IMR-90 (cell line): ENCODE measurements at regions not wholly inside any gene's neighbourhood (a gene's known extent, or its start where the extent isn't known, plus 50 kb on each side); places are given as distances from the start of the nearest gene placed in this dataset.

ENCODE experiments used
- ATAC-seq: fragments of 200-7000 bp; cut with Tn5 transposase; 2 replicates; pipeline ENCODE4 v1.9.1; 2020; ENCODE audit warnings: low read depth, mild to moderate bottlenecking, moderate library complexity
- BruUV-seq: library from RNA; stranded (reverse); fragments of 400-500 nt; replicated peaks from 2 replicates; lab custom pipeline; 2021; lab: Mats Ljungman, UMichigan
- CTCF ChIA-PET: fragments of 300-600 bp; formaldehyde crosslinking; extraction: SDS; loops from one replicate; lab custom pipeline; 2021; ENCODE audit warnings: antibody characterized with exemption; lab: Yijun Ruan, JAX
- POLR2A ChIA-PET: fragments of 300-600 bp; sonication (Branson Sonifier 250); formaldehyde crosslinking; loops from one replicate; lab custom pipeline; 2022; ENCODE audit warnings: antibody characterized with exemption; ENCODE audit not compliant: unreplicated experiment; lab: Charles Lee
- DNase-seq: peaks from one replicate; pipeline ENCODE4 v3.0.0; 2013
- H2AFZ ChIP-seq: replicated peaks from 2 replicates; pipeline ENCODE3; 2013; ENCODE audit warnings: low read length, mild to moderate bottlenecking; ENCODE audit not compliant: poor library complexity
- H2AK5ac ChIP-seq: 2 replicates; pipeline ENCODE4 v1.6.1; 2013; ENCODE audit warnings: low read depth, low read length, inconsistent platforms
- H2AK9ac ChIP-seq: replicated peaks from 2 replicates; pipeline ENCODE3; 2013; ENCODE audit warnings: mild to moderate bottlenecking, low read depth, low read length, moderate library complexity; ENCODE audit not compliant: poor library complexity
- H2BK120ac ChIP-seq: 2 replicates; pipeline ENCODE4 v1.6.1; 2013; ENCODE audit warnings: low read depth, low read length, inconsistent platforms
- H2BK15ac ChIP-seq: 3 replicates; pipeline ENCODE4 v1.6.1; 2013; ENCODE audit warnings: low read depth, low read length, inconsistent platforms
- H2BK20ac ChIP-seq: 2 replicates; pipeline ENCODE4 v1.6.1; 2013; ENCODE audit warnings: low read depth, mild to moderate bottlenecking, inconsistent platforms, low read length, moderate library complexity
- H2BK5ac ChIP-seq: 2 replicates; pipeline ENCODE4 v1.6.1; 2013; ENCODE audit warnings: mild to moderate bottlenecking, low read depth, low read length, inconsistent platforms; ENCODE audit not compliant: poor library complexity, severe bottlenecking
- H3K14ac ChIP-seq: replicated peaks from 2 replicates; pipeline ENCODE4 v1.6.1; 2013; ENCODE audit warnings: low read depth, low read length, inconsistent platforms
- H3K18ac ChIP-seq: 2 replicates; pipeline ENCODE4 v1.6.1; 2013; ENCODE audit warnings: low read depth, low read length, control low read depth
- H3K23ac ChIP-seq: 2 replicates; pipeline ENCODE4 v1.6.1; 2013; ENCODE audit warnings: low read depth, low read length, inconsistent platforms
- H3K27ac ChIP-seq: 2 replicates; pipeline ENCODE4 v1.5.1; 2013; ENCODE audit warnings: mild to moderate bottlenecking, control low read depth, low read length; ENCODE audit not compliant: insufficient read depth
- H3K27me3 ChIP-seq: 2 replicates; pipeline ENCODE4 v1.6.1; 2013; ENCODE audit warnings: low read length; ENCODE audit not compliant: control insufficient read depth, insufficient read depth
- H3K36me3 ChIP-seq: 2 replicates; pipeline ENCODE4 v1.6.1; 2013; ENCODE audit warnings: low read length, mixed read lengths; ENCODE audit not compliant: control insufficient read depth, insufficient read depth
- H3K4ac ChIP-seq: 2 replicates; pipeline ENCODE4 v1.6.1; 2013; ENCODE audit warnings: low read depth, low read length, inconsistent platforms
- H3K4me1 ChIP-seq: 2 replicates; pipeline ENCODE4 v1.6.1; 2013; ENCODE audit warnings: low read length, mixed read lengths; ENCODE audit not compliant: control insufficient read depth, insufficient read depth
- H3K4me2 ChIP-seq: 2 replicates; pipeline ENCODE4 v1.6.1; 2013; ENCODE audit warnings: low read depth, mild to moderate bottlenecking, control low read depth, low read length, moderate library complexity
- H3K4me3 ChIP-seq: 2 replicates; pipeline ENCODE4 v1.5.1; 2013; ENCODE audit warnings: low read depth, mild to moderate bottlenecking, control low read depth, low read length, moderate library complexity; ENCODE audit not compliant: insufficient read depth
- H3K56ac ChIP-seq: 2 replicates; pipeline ENCODE4 v1.6.1; 2013; ENCODE audit warnings: low read length, inconsistent platforms; ENCODE audit not compliant: insufficient read depth; ENCODE audit errors: extremely low read depth
- H3K79me1 ChIP-seq, 2 experiments: 2 replicates each; pipeline ENCODE4 v1.6.1; 2013; ENCODE audit warnings: low read length in 2 of 2, inconsistent platforms in 1 of 2, low read depth in 1 of 2
- H3K9ac ChIP-seq: 2 replicates; pipeline ENCODE4 v1.6.1; 2013; ENCODE audit warnings: low read depth, low read length, control low read depth
- H3K9me1 ChIP-seq: 2 replicates; pipeline ENCODE4 v1.6.1; 2013; ENCODE audit warnings: low read length, inconsistent platforms; ENCODE audit not compliant: insufficient read depth
- H3K9me3 ChIP-seq: 2 replicates; pipeline ENCODE4 v1.6.1; 2013; ENCODE audit warnings: low read length; ENCODE audit not compliant: control insufficient read depth, insufficient read depth
- H4K20me1 ChIP-seq: 2 replicates; pipeline ENCODE4 v1.6.1; 2013; ENCODE audit warnings: low read length, inconsistent platforms; ENCODE audit not compliant: insufficient read depth
- H4K5ac ChIP-seq: 2 replicates; pipeline ENCODE4 v1.6.1; 2013; ENCODE audit warnings: mild to moderate bottlenecking, low read depth, low read length, control low read depth
- H4K8ac ChIP-seq, 2 experiments: 2 replicates each; pipeline ENCODE4 v1.6.1; 2013; ENCODE audit warnings: low read depth in 2 of 2, low read length in 2 of 2, control low read depth in 1 of 2, inconsistent platforms in 1 of 2
- H4K91ac ChIP-seq: 2 replicates; pipeline ENCODE4 v1.6.1; 2013; ENCODE audit warnings: low read depth, low read length, inconsistent platforms; ENCODE audit not compliant: insufficient read depth
- BHLHE40 ChIP-seq: fragments of 150-350 bp; IDR thresholded peaks from 2 replicates; pipeline ENCODE4 v1.6.1; 2016; ENCODE audit warnings: mild to moderate bottlenecking, low read depth, low read length
- CEBPB ChIP-seq: IDR thresholded peaks from 2 replicates; pipeline ENCODE4 v1.6.1; 2012; ENCODE audit warnings: low read depth, low read length, improper control_type of control experiment
- CHD1 ChIP-seq: IDR thresholded peaks from 2 replicates; pipeline ENCODE4 v1.6.1; 2012; ENCODE audit warnings: low read depth, low read length, improper control_type of control experiment
- ELK1 ChIP-seq: fragments of 150-350 bp; IDR thresholded peaks from 2 replicates; pipeline ENCODE4 v1.6.1; 2016; ENCODE audit warnings: low read depth, mild to moderate bottlenecking, low read length, moderate library complexity, borderline replicate concordance
- MAFK ChIP-seq: IDR thresholded peaks from 2 replicates; pipeline ENCODE4 v1.6.1; 2012; ENCODE audit warnings: low read depth, low read length, improper control_type of control experiment
- MAZ ChIP-seq: IDR thresholded peaks from 2 replicates; pipeline ENCODE4 v1.6.1; 2012; ENCODE audit warnings: low read depth, mild to moderate bottlenecking, low read length, improper control_type of control experiment, moderate library complexity, borderline replicate concordance
- MXI1 ChIP-seq: IDR thresholded peaks from 2 replicates; pipeline ENCODE4 v1.6.1; 2012; ENCODE audit warnings: low read depth, mild to moderate bottlenecking, low read length, moderate library complexity, borderline replicate concordance
- POLR2A ChIP-seq: IDR thresholded peaks from 2 replicates; pipeline ENCODE4 v1.6.1; 2012; ENCODE audit warnings: mild to moderate bottlenecking, low read depth, low read length
- RAD21 ChIP-seq: IDR thresholded peaks from 2 replicates; pipeline ENCODE4 v1.6.1; 2012; ENCODE audit warnings: low read length, improper control_type of control experiment
- RCOR1 ChIP-seq: IDR thresholded peaks from 2 replicates; pipeline ENCODE4 v1.6.1; 2012; ENCODE audit warnings: mild to moderate bottlenecking, low read length, improper control_type of control experiment; ENCODE audit not compliant: insufficient replicate concordance
- RFX5 ChIP-seq: IDR thresholded peaks from 2 replicates; pipeline ENCODE4 v1.8.0; 2012; ENCODE audit warnings: low read depth, mild to moderate bottlenecking, low read length, moderate library complexity
- SMC3 ChIP-seq: fragments of 150-350 bp; IDR thresholded peaks from 2 replicates; pipeline ENCODE4 v1.6.1; 2016; ENCODE audit warnings: low read depth, mild to moderate bottlenecking, antibody characterized with exemption, low read length, moderate library complexity
- WGBS, 2 experiments: methylation state at CpG; one replicate each; pipeline versions ENCODE4 v1.1.5 to v1.1.7; 2013; ENCODE audit warnings: missing lambda C conversion rate in 2 of 2; ENCODE audit not compliant: insufficient read length in 1 of 2; ENCODE audit errors: extremely low coverage in 2 of 2; 5-methylcytosine and 5-hydroxymethylcytosine counted together
- dilution Hi-C: fragments of 300-500 bp; cut with HindIII; formaldehyde crosslinking; loops from one replicate; pipeline ENCODE4 v1.14.3; 2018; ENCODE audit warnings: low sequenced_read_pairs; ENCODE audit not compliant: unreplicated experiment
- in situ Hi-C: fragments of 300-500 bp; cut with MboI; formaldehyde crosslinking; loops from 3 replicates; pipeline ENCODE4 v1.14.3; 2019; ENCODE audit warnings: low sequenced_read_pairs, inconsistent platforms, mixed read lengths
- intact Hi-C: fragments of 100-400 bp; cut with micrococcal nuclease; formaldehyde crosslinking; loops from 2 replicates; pipeline ENCODE4 v1.10.0; 2022

- Histone ChIP-seq H3K9ac (no peak overlapping the region), H3K79me1 (no peaks in the 10 kb centered on the region), H2AFZ (no peak overlapping the region), H2AK9ac (no peak overlapping the region), H4K91ac (no peak overlapping the region), H4K5ac (no peak overlapping the region), H3K23ac (no peak overlapping the region), H3K36me3 (no peaks in the 10 kb centered on the region), H3K27ac (no peak overlapping the region), H2BK120ac (no peak overlapping the region), H3K9me1 (peaks cover 6% of the 10 kb centered on the region; the same call in 1 of the 2 replicates), H3K18ac (no peak overlapping the region), H4K20me1 (no peaks in the 10 kb centered on the region), H2BK5ac (no peak overlapping the region), H2AK5ac (no peak overlapping the region), H2BK15ac (no peak overlapping the region), H3K27me3 (peaks cover 8% of the 10 kb centered on the region; the same call in 1 of the 2 replicates), H3K9me3 (no peaks in the 10 kb centered on the region), H3K4ac (no peak overlapping the region), H4K8ac (no peak overlapping the region), H3K4me1 (no peaks in the 10 kb centered on the region), H3K4me2 (no peak overlapping the region), H3K56ac (no peak overlapping the region), H2BK20ac (no peak overlapping the region), H3K14ac (no peak overlapping the region), H3K4me3 (no peak overlapping the region)
- BruUV-seq: no TSS peak
- in situ Hi-C loops: no loop called here
- CTCF ChIA-PET: no interaction called here
- WGBS, 2 experiments: no CpG with 5 or more reads among the region's 7 CpGs
- dilution Hi-C loops: no loop called here
- POLR2A ChIA-PET: no interaction called here
- intact Hi-C loops: no loop called here
- no peak for TF ChIP-seq MAZ
- TF ChIP-seq CEBPB: no peak
- no peak for TF ChIP-seq RCOR1
- no peak for TF ChIP-seq RFX5
- no peak for TF ChIP-seq CHD1
- no peak for TF ChIP-seq RAD21
- TF ChIP-seq POLR2A: no peak
- TF ChIP-seq BHLHE40: no peak
- no peak for TF ChIP-seq SMC3
- no peak for TF ChIP-seq MXI1
- TF ChIP-seq MAFK: no peak
- no peak for TF ChIP-seq ELK1
- ATAC-seq (no peak), DNase-seq (no peak)
These were observed 84.8 kb upstream of the BCAR3 start for GRCh38 chr1:93766451-93766850.
